K562 (cell line): ENCODE measurements at regions not wholly inside any gene's neighbourhood (a gene's known extent, or its start where the extent isn't known, plus 50 kb on each side); places are given as distances from the start of the nearest gene placed in this dataset.

ENCODE experiments used
- ATAC-seq: fragments of 200-7000 bp; cut with Tn5 transposase; 3 replicates; pipeline ENCODE4 v1.9.1; 2020; ENCODE audit warnings: moderate library complexity
- BruUV-seq: library from RNA; stranded (reverse); fragments of 400-500 nt; replicated peaks from 2 replicates; lab custom pipeline; 2021; lab: Mats Ljungman, UMichigan
- CTCF ChIA-PET: fragments of 300-600 bp; formaldehyde crosslinking; extraction: SDS; loops from one replicate; lab custom pipeline; 2021; ENCODE audit warnings: low intra/inter-chr PET ratio; lab: Yijun Ruan, JAX
- POLR2A ChIA-PET: fragments of 300-600, 350-650 bp; sonication (Branson Sonifier 250); formaldehyde crosslinking; extraction: SDS; loops from one replicate; lab custom pipeline; 2021; ENCODE audit warnings: antibody characterized with exemption, inconsistent platforms; lab: Yijun Ruan, JAX
- DNase-seq, 4 experiments: peaks; one replicate each; pipeline versions ENCODE4 v3.0.0 to v3.0.0-alpha.2; 2011 to 2018; ENCODE audit warnings: low spot score in 3 of 4, mixed read lengths in 3 of 4; ENCODE audit errors: extremely low read depth in 1 of 4
- FAIRE-seq: peaks from 2 replicates; lab custom pipeline; 2011; peaks lifted over from hg19 to GRCh38; lab: Jason Lieb, UNC
- H2AFZ ChIP-seq: 2 replicates; pipeline ENCODE4 v1.6.0; 2011; ENCODE audit warnings: low read depth, low read length, control low read depth, inconsistent platforms
- H3K27ac ChIP-seq: fragments of 200-600 bp; 3 replicates; pipeline ENCODE4 v1.8.0; 2011; ENCODE audit warnings: low read depth, mild to moderate bottlenecking, control low read depth, inconsistent platforms, low read length, moderate library complexity, mixed read lengths; ENCODE audit errors: extremely low read depth
- H3K27me3 ChIP-seq, 2 experiments: fragments of 300-600 bp in 1 of 2; 2 replicates in 1 of 2; 3 replicates in 1 of 2; pipeline versions ENCODE4 v1.6.0 to v1.8.0; 2011; ENCODE audit warnings: inconsistent platforms in 2 of 2, low read length in 2 of 2, mild to moderate bottlenecking in 1 of 2, mixed read lengths in 1 of 2, moderate library complexity in 1 of 2; ENCODE audit not compliant: control insufficient read depth in 2 of 2, insufficient read depth in 2 of 2
- H3K36me3 ChIP-seq: fragments of 300-600 bp; 3 replicates; pipeline ENCODE4 v1.8.0; 2011; ENCODE audit warnings: mild to moderate bottlenecking, low read length, inconsistent platforms; ENCODE audit not compliant: control insufficient read depth, insufficient read depth
- H3K4me1 ChIP-seq, 2 experiments: fragments of 200-600 bp in 1 of 2; replicated peaks in 1 of 2; 2 replicates in 1 of 2; 3 replicates in 1 of 2; pipeline versions ENCODE4 v1.5.1 to v1.8.0; 2011; ENCODE audit warnings: inconsistent platforms in 2 of 2, low read length in 2 of 2, mild to moderate bottlenecking in 1 of 2, mixed read lengths in 1 of 2, moderate library complexity in 1 of 2; ENCODE audit not compliant: control insufficient read depth in 2 of 2, insufficient read depth in 2 of 2
- H3K4me2 ChIP-seq: 2 replicates; pipeline ENCODE4 v1.6.1; 2011; ENCODE audit warnings: low read length, control low read depth, inconsistent platforms, mixed read lengths; ENCODE audit not compliant: insufficient read depth
- H3K4me3 ChIP-seq: fragments of 200-600 bp; sonication (generic), shearing (Covaris generic); 2 replicates; pipeline ENCODE4 v1.5.1; 2016; ENCODE audit warnings: control low read depth, inconsistent platforms
- H3K79me2 ChIP-seq: fragments of 200-600 bp; 3 replicates; pipeline ENCODE4 v1.8.0; 2011; ENCODE audit warnings: low read length, inconsistent platforms; ENCODE audit not compliant: control insufficient read depth, insufficient read depth
- H3K9ac ChIP-seq, 2 experiments: 2 replicates each; pipeline versions ENCODE4 v1.6.0 to v1.6.1; 2011; ENCODE audit warnings: low read depth in 2 of 2, low read length in 2 of 2, control low read depth in 1 of 2, inconsistent platforms in 1 of 2, mild to moderate bottlenecking in 1 of 2, mixed read lengths in 1 of 2; ENCODE audit not compliant: insufficient read depth in 1 of 2
- H3K9me1 ChIP-seq: one replicate; pipeline ENCODE4 v1.6.0; 2011; ENCODE audit warnings: inconsistent platforms, mild to moderate bottlenecking, low read length, moderate library complexity; ENCODE audit not compliant: control insufficient read depth, insufficient read depth
- H3K9me3 ChIP-seq: replicated peaks from 2 replicates; pipeline ENCODE4 v1.5.1; 2011; ENCODE audit warnings: low read depth, low read length, inconsistent platforms; ENCODE audit not compliant: control insufficient read depth, insufficient read depth
- H4K20me1 ChIP-seq: replicated peaks from 2 replicates; pipeline ENCODE4 v1.6.1; 2011; ENCODE audit warnings: low read length, inconsistent platforms, mixed read lengths; ENCODE audit not compliant: control insufficient read depth, insufficient read depth
- CC2D1A ChIP-seq: fragments of 450-650 bp; IDR thresholded peaks from 2 replicates; pipeline ENCODE4 v1.6.1; 2017; ENCODE audit warnings: mild to moderate bottlenecking
- COPS2 ChIP-seq: fragments of 450-650 bp; conservative IDR thresholded peaks from 2 replicates; pipeline ENCODE4 v1.6.1; 2016; ENCODE audit warnings: mild to moderate bottlenecking, moderate library complexity
- NR3C1 ChIP-seq: sonication (generic); formaldehyde crosslinking; IDR thresholded peaks from 2 replicates; pipeline ENCODE4 v1.8.1; 2022; ENCODE audit warnings: missing genetic modification reagents
- PHF8 ChIP-seq: fragments of 200-600 bp; sonication (generic); IDR thresholded peaks from 2 replicates; pipeline ENCODE4 v1.6.1; 2012; ENCODE audit warnings: mixed run types, mild to moderate bottlenecking, inconsistent platforms, low read length, moderate library complexity, borderline replicate concordance
- TAF9B ChIP-seq: fragments of 450-650 bp; IDR thresholded peaks from 2 replicates; pipeline ENCODE4 v1.6.1; 2018; ENCODE audit warnings: mild to moderate bottlenecking; ENCODE audit not compliant: partially characterized antibody
- ZNF511 ChIP-seq: sonication (generic); formaldehyde crosslinking; IDR thresholded peaks from 2 replicates; pipeline ENCODE4 v1.8.0; 2022; ENCODE audit warnings: mild to moderate bottlenecking, missing genetic modification reagents
- WGBS: fragments of 100-300 bp; shearing (Covaris generic); methylation state at CpG from one replicate; pipeline ENCODE4 v1.1.6; 2016; ENCODE audit warnings: low coverage, mixed read lengths; ENCODE audit not compliant: insufficient coverage; ENCODE audit errors: missing lambda C conversion rate; 5-methylcytosine and 5-hydroxymethylcytosine counted together
- in situ Hi-C: fragments of 300-500 bp; cut with MboI; formaldehyde crosslinking; loops from 4 replicates; pipeline ENCODE4 v1.15.0; 2018; ENCODE audit warnings: inconsistent platforms, mixed read lengths
- intact Hi-C: fragments of 100-400 bp; cut with micrococcal nuclease; formaldehyde crosslinking; loops from 2 replicates; pipeline ENCODE4 v1.14.2; 2022

GRCh38 chr3:127478922-127479321, 111.6 kb downstream of the TPRA1 start (continued):
- TF ChIP-seq TAF9B, result no peak
- no peak for TF ChIP-seq ZNF511

GRCh38 chr3:127477396-127477795, 113.1 kb downstream of the TPRA1 start:
- DNase-seq, result no peak
- no TSS peak for BruUV-seq
- intact Hi-C loops, result no loop called here

More at GRCh38 chr3:127477396-127477795, 113.1 kb downstream of the TPRA1 start:
- Histone ChIP-seq H3K36me3 (no peaks in the 10 kb centered on the region), H3K9me1 (no peaks in the 10 kb centered on the region), H3K4me2 (no peak overlapping the region), H3K4me3 (no peak overlapping the region), H3K9ac (no peak overlapping the region), H3K9me3 (no peaks in the 10 kb centered on the region), H2AFZ (no peak overlapping the region), H3K79me2 (no peaks in the 10 kb centered on the region), H4K20me1 (no peaks in the 10 kb centered on the region; the same call in 1 of the 2 replicates), H3K27me3 (peaks cover 0 to 30% of the 10 kb centered on the region in 2 experiments; a peak in 2 of 5 replicates)
- ATAC-seq, result no peak
- WGBS, result 0% methylated on average over 6 of the region's 8 CpGs
- CTCF ChIA-PET, result no interaction called here
- in situ Hi-C loops, result no loop called here
- no peak for FAIRE-seq
- POLR2A ChIA-PET, result no interaction called here
- TF ChIP-seq ZNF511 (no peak), COPS2 (no peak), CC2D1A (no peak), NR3C1 (no peak), PHF8 (no peak)
- TF ChIP-seq, all 486 proteins: peak for 0
- Histone ChIP-seq H3K4me1 (no peaks in the 10 kb centered on the region), H3K27ac (no peak overlapping the region)
